Right lobe of liver (tissue), 4 donors: ENCODE measurements at regions not wholly inside any gene's neighbourhood (a gene's known extent, or its start where the extent isn't known, plus 50 kb on each side); places are given as distances from the start of the nearest gene placed in this dataset.

ENCODE experiments used
- POLR2A ChIP-seq: fragments of 450-650 bp; IDR thresholded peaks from one replicate; pipeline ENCODE4 v1.6.1; 2017; ENCODE audit warnings: antibody characterized with exemption, mild to moderate bottlenecking
- TF ChIP-seq, protein P1 (sequence below), 4 donors: fragments of 200-600 bp in 3 of 4; fragments of 450-650 bp in 1 of 4; IDR thresholded peaks; one replicate each; pipeline versions ENCODE4 v1.5.1 to v1.8.0; 2016 to 2022; ENCODE audit warnings: antibody characterized with exemption in 4 of 4, mild to moderate bottlenecking in 2 of 4
- donor health status: DM: no; HTN: no; CAD: no.
- donor health status: DM: no; HTN: no; CAD: no.
- donor health status: DM: no; HTN: yes; CAD: no.

DNA sequence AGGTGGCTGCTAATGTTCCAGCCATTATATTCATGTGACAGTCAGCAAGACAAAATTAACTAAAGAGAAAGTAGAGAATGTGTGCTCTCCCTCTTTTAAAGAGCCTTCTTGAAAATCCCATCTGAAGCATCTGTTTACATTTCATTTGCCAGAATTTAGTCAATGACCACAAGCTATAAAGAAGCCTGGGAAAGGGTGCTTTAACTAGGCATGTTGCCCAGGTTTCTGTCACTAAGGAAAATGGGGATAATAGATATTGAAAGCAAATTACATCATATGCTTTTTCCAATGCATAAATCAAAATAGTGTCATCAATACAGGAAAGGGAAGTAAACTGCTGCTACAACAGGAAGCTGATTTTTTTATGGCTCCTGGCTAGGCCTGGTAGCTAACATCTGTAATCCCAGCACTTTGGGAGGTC lies 67.7 kb downstream of the ELAPOR2 start:
- TF ChIP-seq, protein P1, sequence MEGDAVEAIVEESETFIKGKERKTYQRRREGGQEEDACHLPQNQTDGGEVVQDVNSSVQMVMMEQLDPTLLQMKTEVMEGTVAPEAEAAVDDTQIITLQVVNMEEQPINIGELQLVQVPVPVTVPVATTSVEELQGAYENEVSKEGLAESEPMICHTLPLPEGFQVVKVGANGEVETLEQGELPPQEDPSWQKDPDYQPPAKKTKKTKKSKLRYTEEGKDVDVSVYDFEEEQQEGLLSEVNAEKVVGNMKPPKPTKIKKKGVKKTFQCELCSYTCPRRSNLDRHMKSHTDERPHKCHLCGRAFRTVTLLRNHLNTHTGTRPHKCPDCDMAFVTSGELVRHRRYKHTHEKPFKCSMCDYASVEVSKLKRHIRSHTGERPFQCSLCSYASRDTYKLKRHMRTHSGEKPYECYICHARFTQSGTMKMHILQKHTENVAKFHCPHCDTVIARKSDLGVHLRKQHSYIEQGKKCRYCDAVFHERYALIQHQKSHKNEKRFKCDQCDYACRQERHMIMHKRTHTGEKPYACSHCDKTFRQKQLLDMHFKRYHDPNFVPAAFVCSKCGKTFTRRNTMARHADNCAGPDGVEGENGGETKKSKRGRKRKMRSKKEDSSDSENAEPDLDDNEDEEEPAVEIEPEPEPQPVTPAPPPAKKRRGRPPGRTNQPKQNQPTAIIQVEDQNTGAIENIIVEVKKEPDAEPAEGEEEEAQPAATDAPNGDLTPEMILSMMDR (IDR thresholded peaks at IDR 0.05), result no peak
- TF ChIP-seq POLR2A, result no peak
